ENCODE measurements at regions not wholly inside any gene's neighbourhood (a gene's known extent, or its start where the extent isn't known, plus 50 kb on each side); places are given as distances from the start of the nearest gene placed in this dataset.

DNA sequence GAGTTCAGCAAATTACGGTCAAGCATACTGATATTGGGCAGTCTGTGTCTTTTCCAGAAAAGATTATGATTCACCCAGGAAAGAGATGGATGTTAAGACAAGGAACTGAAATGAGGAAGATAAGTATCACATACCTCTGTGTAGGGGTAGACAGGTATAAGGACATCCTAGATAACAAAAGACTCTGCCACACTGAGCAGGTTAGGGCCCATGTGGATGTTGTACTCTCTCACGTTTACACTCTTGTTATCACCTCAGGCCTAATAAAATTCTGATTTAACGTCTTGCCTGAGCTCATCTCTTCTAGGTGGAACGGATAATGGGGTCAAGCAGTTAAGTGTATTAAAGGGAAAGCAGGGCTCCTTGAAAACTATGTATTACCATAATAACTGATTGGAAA lies 2480.8 kb downstream of the PCDH9 start:
- whole genome bisulfite sequencing, 2 donors, result 51 to 53% methylated on average over 4 of the region's 4 CpGs
- no peak for DNase-seq
- H3K36me3 ChIP-seq (replicated peaks in 1 of 2; ENCODE audit: insufficient read depth in 1 of 2, low read depth in 2 of 2), result no peaks in the 10 kb centered on the region
- H3K4me3 ChIP-seq, result no peak overlapping the region
- H3K9me3 ChIP-seq, result no peaks in the 10 kb centered on the region
- no peaks in the 10 kb centered on the region for H3K27me3 ChIP-seq
- TF ChIP-seq, protein P1, sequence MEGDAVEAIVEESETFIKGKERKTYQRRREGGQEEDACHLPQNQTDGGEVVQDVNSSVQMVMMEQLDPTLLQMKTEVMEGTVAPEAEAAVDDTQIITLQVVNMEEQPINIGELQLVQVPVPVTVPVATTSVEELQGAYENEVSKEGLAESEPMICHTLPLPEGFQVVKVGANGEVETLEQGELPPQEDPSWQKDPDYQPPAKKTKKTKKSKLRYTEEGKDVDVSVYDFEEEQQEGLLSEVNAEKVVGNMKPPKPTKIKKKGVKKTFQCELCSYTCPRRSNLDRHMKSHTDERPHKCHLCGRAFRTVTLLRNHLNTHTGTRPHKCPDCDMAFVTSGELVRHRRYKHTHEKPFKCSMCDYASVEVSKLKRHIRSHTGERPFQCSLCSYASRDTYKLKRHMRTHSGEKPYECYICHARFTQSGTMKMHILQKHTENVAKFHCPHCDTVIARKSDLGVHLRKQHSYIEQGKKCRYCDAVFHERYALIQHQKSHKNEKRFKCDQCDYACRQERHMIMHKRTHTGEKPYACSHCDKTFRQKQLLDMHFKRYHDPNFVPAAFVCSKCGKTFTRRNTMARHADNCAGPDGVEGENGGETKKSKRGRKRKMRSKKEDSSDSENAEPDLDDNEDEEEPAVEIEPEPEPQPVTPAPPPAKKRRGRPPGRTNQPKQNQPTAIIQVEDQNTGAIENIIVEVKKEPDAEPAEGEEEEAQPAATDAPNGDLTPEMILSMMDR (IDR thresholded peaks at IDR 0.05), result no peak
- TF ChIP-seq POLR2A (IDR thresholded peaks at IDR 0.05), result no peak
- no peak for ATAC-seq
- no peak overlapping the region for H3K27ac ChIP-seq
- H3K4me1 ChIP-seq, result no peaks in the 10 kb centered on the region
- intact Hi-C loops (cut with DNase I), result no loop called here

DNA sequence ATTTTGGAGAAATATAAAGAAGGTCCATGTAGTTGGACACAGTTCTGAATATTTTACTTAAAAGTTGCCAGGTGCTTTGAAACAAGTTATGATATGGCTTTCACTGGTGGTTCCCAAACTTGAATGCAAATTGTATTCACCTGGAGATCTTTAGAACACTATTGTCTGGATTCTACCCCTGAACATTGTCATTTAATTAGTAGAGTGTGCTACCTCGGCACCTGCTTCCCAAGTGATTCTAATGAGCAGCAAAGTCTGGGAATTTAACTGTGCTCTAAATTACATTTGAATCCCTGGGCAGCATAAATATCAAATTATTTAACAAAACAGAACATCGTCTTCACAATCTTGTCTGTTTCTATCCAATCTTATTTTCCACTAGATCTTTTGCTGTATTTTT lies 2483.3 kb downstream of the PCDH9 start:
- Histone ChIP-seq H3K36me3 (replicated peaks in 1 of 2; ENCODE audit: insufficient read depth in 1 of 2, low read depth in 2 of 2) (no peaks in the 10 kb centered on the region), H3K9me3 (no peaks in the 10 kb centered on the region), H3K27ac (no peak overlapping the region), H3K4me1 (no peaks in the 10 kb centered on the region), H3K27me3 (no peaks in the 10 kb centered on the region), H3K4me3 (no peak overlapping the region)
- intact Hi-C loops (cut with DNase I), result no loop called here
- ATAC-seq (no peak), DNase-seq (no peak)
- no peak for TF ChIP-seq POLR2A (IDR thresholded peaks at IDR 0.05)
- TF ChIP-seq, protein P1 (IDR thresholded peaks at IDR 0.05), result no peak
- 52 to 70% methylated on average over 2 of the region's 2 CpGs for WGBS, 2 donors

DNA sequence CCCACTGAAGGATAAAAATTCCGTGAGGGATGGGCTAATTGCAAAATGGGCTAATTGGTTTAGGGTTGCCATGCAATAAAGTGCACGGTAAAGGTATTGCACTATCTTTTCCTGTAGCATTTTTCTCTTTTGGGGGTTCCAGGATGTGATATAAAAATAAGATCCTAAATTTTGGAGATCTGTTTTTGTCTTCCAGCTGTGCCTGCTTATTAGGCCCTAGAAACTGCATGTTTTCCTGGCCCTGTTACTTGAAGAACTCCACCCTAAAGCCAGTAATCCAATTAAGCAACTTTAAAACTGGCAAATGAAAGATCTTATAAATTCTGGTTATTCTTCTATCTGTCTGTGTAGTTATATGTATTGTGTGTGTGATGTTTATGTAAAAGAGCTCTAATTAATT lies 2489.6 kb downstream of the PCDH9 start:
- Histone ChIP-seq H3K27me3 (no peaks in the 10 kb centered on the region), H3K4me3 (no peak overlapping the region), H3K9me3 (no peaks in the 10 kb centered on the region), H3K27ac (no peak overlapping the region), H3K4me1 (no peaks in the 10 kb centered on the region), H3K36me3 (replicated peaks in 1 of 2; ENCODE audit: insufficient read depth in 1 of 2, low read depth in 2 of 2) (no peaks in the 10 kb centered on the region)
- intact Hi-C loops (cut with DNase I), result no loop called here
- WGBS, 2 donors, result 43 to 52% methylated on average over 2 of the region's 2 CpGs
- ATAC-seq, result no peak
- DNase-seq, result no peak
- TF ChIP-seq POLR2A (IDR thresholded peaks at IDR 0.05), result no peak
- TF ChIP-seq, protein P1 (IDR thresholded peaks at IDR 0.05), result no peak

DNA sequence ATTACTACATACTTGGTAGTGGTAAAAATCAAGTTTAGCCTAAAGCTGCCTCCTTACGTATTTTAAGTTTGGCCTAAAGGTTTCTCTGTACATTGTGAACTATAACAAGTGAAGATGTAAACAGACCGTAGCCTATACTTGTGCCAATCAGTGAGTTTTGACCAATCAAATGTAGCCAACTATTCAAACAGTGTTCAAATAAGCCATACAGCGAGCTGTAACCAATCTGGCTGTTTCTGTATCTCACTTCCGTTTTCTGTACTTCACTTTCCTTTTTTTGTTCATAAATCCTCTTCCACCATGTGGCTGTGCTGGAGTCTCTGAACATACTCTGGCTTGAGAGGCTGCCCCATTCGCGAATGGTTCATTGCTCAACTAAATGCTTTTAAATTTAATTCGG lies 2504.6 kb downstream of the PCDH9 start:
- WGBS, 2 donors, result 64 to 70% methylated on average over 7 of the region's 7 CpGs
- no peaks in the 10 kb centered on the region for H3K36me3 ChIP-seq (replicated peaks in 1 of 2; ENCODE audit: insufficient read depth in 1 of 2, low read depth in 2 of 2)
- intact Hi-C loops (cut with DNase I), result no loop called here
- TF ChIP-seq POLR2A (IDR thresholded peaks at IDR 0.05), result no peak
- TF ChIP-seq, protein P1 (IDR thresholded peaks at IDR 0.05), result no peak
- H3K27me3 ChIP-seq, result no peaks in the 10 kb centered on the region
- H3K4me1 ChIP-seq, result no peaks in the 10 kb centered on the region
- no peak overlapping the region for H3K27ac ChIP-seq
- H3K4me3 ChIP-seq, result no peak overlapping the region
- DNase-seq (no peak), ATAC-seq (no peak)
- no peaks in the 10 kb centered on the region for H3K9me3 ChIP-seq

DNA sequence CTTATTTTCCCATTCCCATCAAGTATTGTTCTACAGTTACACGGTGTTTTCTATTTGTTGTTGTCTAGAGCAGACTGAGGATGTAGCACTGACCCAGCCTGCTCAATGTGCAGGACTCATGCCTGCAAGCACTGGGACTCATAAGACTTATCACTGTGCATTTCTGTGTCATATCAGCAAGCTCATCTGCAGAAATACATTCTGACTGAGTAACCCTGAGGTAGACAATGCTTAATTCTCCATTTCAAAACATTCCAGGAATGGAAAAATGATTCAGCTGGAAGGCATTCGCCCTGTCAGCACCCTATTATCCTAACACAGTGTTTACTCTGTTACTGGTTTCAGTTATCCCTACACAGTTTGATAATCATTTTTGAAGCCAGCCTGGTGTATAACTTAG lies 2506.4 kb downstream of the PCDH9 start:
- no peak for DNase-seq
- Histone ChIP-seq H3K27ac (no peak overlapping the region), H3K36me3 (replicated peaks in 1 of 2; ENCODE audit: insufficient read depth in 1 of 2, low read depth in 2 of 2) (no peaks in the 10 kb centered on the region), H3K4me3 (no peak overlapping the region), H3K27me3 (no peaks in the 10 kb centered on the region), H3K4me1 (no peaks in the 10 kb centered on the region), H3K9me3 (no peaks in the 10 kb centered on the region)
- TF ChIP-seq, protein P1 (IDR thresholded peaks at IDR 0.05), result no peak
- no peak for TF ChIP-seq POLR2A (IDR thresholded peaks at IDR 0.05)
- WGBS, 2 donors, result 30 to 32% methylated on average over 2 of the region's 2 CpGs
- intact Hi-C loops (cut with DNase I), result no loop called here
- ATAC-seq, result no peak
